OCI-LY7 (cell line): ENCODE measurements at regions not wholly inside any gene's neighbourhood (a gene's known extent, or its start where the extent isn't known, plus 50 kb on each side); places are given as distances from the start of the nearest gene placed in this dataset.

ENCODE experiments used
- EZH2phosphoT487 ChIP-seq: fragments of 200-600 bp; sonication (generic); IDR thresholded peaks from 2 replicates; pipeline ENCODE4 v1.6.1; 2018; ENCODE audit warnings: low read depth, borderline replicate concordance, mild to moderate bottlenecking, mixed run types, antibody characterized with exemption, low read length, moderate library complexity, mixed read lengths
- TF ChIP-seq, protein P1 (sequence below): fragments of 200-600 bp; sonication (generic); conservative IDR thresholded peaks from 2 replicates; pipeline ENCODE4 v1.5.1; 2014; ENCODE audit warnings: mild to moderate bottlenecking, antibody characterized with exemption, low read length, moderate library complexity, mixed read lengths

DNA sequence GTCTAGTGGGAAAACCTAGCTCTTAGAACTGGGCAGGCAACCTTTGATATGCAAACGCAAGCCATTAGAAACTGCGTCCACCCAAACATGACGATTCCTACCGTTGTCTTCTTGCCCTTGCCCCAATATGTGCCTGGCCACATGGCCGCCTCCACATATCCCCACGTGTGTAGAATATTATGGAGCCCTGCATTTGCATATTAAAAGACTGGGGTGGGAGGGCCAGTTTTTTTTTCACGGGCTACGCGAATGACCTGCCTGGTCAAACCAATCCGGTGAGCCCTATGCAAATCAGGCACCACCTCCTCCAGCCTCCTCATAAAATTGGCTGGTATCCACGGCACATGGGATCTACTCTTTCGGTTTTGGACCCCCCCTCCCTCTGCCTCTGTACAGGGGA is 381.0 kb upstream of the RGMA start:
- TF ChIP-seq, protein P1, sequence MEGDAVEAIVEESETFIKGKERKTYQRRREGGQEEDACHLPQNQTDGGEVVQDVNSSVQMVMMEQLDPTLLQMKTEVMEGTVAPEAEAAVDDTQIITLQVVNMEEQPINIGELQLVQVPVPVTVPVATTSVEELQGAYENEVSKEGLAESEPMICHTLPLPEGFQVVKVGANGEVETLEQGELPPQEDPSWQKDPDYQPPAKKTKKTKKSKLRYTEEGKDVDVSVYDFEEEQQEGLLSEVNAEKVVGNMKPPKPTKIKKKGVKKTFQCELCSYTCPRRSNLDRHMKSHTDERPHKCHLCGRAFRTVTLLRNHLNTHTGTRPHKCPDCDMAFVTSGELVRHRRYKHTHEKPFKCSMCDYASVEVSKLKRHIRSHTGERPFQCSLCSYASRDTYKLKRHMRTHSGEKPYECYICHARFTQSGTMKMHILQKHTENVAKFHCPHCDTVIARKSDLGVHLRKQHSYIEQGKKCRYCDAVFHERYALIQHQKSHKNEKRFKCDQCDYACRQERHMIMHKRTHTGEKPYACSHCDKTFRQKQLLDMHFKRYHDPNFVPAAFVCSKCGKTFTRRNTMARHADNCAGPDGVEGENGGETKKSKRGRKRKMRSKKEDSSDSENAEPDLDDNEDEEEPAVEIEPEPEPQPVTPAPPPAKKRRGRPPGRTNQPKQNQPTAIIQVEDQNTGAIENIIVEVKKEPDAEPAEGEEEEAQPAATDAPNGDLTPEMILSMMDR = no peak
- TF ChIP-seq EZH2phosphoT487 = no peak
